Hepatocyte (in vitro differentiated cells): ENCODE measurements at regions not wholly inside any gene's neighbourhood (a gene's known extent, or its start where the extent isn't known, plus 50 kb on each side); places are given as distances from the start of the nearest gene placed in this dataset.

Source experiments
- EZH2phosphoT487 ChIP-seq: fragments of 200-600 bp; sonication (generic); IDR thresholded peaks from one replicate; pipeline ENCODE4 v1.6.1; 2018; ENCODE audit warnings: antibody characterized with exemption, mild to moderate bottlenecking, low read depth, moderate library complexity; ENCODE audit not compliant: unreplicated experiment, severe bottlenecking
- TF ChIP-seq, protein P1 (sequence below): fragments of 200-600 bp; sonication (generic); IDR thresholded peaks from 2 replicates; pipeline ENCODE4 v1.5.1; 2016; ENCODE audit warnings: antibody characterized with exemption, mild to moderate bottlenecking; ENCODE audit not compliant: poor library complexity

GRCh38 chr4:124973716-124974115 is 261.2 kb upstream of the ANKRD50 start:
- TF ChIP-seq, protein P1, sequence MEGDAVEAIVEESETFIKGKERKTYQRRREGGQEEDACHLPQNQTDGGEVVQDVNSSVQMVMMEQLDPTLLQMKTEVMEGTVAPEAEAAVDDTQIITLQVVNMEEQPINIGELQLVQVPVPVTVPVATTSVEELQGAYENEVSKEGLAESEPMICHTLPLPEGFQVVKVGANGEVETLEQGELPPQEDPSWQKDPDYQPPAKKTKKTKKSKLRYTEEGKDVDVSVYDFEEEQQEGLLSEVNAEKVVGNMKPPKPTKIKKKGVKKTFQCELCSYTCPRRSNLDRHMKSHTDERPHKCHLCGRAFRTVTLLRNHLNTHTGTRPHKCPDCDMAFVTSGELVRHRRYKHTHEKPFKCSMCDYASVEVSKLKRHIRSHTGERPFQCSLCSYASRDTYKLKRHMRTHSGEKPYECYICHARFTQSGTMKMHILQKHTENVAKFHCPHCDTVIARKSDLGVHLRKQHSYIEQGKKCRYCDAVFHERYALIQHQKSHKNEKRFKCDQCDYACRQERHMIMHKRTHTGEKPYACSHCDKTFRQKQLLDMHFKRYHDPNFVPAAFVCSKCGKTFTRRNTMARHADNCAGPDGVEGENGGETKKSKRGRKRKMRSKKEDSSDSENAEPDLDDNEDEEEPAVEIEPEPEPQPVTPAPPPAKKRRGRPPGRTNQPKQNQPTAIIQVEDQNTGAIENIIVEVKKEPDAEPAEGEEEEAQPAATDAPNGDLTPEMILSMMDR = no peak
- no peak for TF ChIP-seq EZH2phosphoT487
